ENCODE measurements at regions not wholly inside any gene's neighbourhood (a gene's known extent, or its start where the extent isn't known, plus 50 kb on each side); places are given as distances from the start of the nearest gene placed in this dataset.

DNA sequence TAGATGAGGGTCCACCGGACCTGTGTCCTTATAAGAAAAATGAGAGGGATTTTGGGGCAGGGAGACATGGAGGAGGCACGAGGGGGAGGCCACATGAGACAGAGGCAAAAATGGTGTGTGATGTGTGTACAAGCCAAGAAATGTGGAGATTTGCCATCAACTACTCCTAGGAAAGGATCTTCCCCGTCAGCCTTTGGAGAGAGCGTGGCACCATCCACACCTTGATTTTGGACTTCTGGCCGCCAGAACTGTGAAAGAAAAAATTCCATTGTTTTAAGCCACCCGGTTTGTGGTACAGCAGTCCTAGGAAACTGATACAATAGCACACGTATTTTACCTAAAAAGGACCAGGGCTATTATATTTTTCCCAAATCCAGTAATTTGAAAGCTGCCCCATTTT, 829.0 kb upstream of the SALL3 start:
- H3K4me3 ChIP-seq (ENCODE audit: low read depth, low read length) = no peak overlapping the region
- TF ChIP-seq, protein P1, sequence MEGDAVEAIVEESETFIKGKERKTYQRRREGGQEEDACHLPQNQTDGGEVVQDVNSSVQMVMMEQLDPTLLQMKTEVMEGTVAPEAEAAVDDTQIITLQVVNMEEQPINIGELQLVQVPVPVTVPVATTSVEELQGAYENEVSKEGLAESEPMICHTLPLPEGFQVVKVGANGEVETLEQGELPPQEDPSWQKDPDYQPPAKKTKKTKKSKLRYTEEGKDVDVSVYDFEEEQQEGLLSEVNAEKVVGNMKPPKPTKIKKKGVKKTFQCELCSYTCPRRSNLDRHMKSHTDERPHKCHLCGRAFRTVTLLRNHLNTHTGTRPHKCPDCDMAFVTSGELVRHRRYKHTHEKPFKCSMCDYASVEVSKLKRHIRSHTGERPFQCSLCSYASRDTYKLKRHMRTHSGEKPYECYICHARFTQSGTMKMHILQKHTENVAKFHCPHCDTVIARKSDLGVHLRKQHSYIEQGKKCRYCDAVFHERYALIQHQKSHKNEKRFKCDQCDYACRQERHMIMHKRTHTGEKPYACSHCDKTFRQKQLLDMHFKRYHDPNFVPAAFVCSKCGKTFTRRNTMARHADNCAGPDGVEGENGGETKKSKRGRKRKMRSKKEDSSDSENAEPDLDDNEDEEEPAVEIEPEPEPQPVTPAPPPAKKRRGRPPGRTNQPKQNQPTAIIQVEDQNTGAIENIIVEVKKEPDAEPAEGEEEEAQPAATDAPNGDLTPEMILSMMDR (conservative IDR thresholded peaks at IDR 0.05; ENCODE audit: low read depth, low read length) = no peak
- no peak for DNase-seq (ENCODE audit: low read depth)

DNA sequence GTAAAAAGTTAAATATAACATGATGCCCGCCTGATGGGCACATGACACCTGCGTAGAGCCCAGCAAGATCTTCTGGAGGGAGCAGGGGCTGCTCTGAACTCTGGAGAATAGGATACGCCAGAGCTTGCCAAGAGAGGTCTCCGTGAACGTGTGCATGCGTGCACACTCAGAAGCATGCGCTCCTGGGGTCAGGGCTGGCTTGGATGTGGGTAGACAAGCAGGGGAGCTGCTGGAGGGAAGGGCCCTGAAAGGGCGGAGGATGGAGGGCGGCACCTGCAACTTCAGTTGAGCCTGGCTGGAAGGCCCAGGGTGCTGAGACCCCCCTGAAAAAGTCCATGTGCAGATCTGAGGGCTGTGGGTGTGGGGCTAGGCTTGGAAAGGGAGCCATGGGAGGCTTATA, 828.4 kb upstream of the SALL3 start:
- TF ChIP-seq, protein P1 (conservative IDR thresholded peaks at IDR 0.05; ENCODE audit: low read depth, low read length) = no peak
- no peak for DNase-seq (ENCODE audit: low read depth)

DNA sequence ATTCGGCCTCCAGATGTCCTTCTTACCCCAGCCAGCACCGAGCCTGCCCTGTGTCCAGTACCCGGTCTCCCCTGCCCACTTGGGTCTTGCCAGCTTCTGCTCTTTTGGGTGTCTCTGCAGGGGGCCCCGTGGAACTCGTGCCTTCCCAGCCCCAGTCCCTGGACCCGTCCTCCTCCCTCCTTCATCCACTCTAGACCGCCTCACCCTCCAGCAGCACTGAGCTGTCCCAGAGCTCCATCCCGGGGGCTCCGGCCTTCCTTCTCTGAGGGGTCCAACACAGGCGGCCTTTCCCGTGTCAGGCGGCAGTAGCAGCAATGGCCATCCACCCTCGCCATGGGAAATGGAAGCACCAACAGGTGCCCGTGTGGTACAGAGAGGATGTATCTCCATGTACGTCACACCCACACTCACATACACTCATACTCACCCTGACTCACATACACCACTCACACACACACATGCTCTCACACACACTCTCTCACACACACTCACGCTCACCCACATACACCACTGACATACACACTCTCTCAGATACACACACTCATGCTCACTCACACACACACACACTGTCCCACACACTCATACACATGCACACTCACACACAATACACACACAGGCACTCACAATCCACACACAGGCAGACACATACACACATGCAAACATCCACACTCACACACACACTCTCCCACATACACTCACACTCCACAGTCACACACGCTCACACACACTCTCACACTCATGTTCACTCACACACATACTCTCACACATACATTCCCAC, 827.5 kb upstream of the SALL3 start:
- no peak for DNase-seq (ENCODE audit: low read depth)
- H3K4me3 ChIP-seq (ENCODE audit: low read depth, low read length) = no peak overlapping the region
- TF ChIP-seq, protein P1 (conservative IDR thresholded peaks at IDR 0.05; ENCODE audit: low read depth, low read length) = no peak

More for the DNA sequence above, 828.4 kb upstream of the SALL3 start:
- H3K4me3 ChIP-seq (ENCODE audit: low read depth, low read length) = no peak overlapping the region

DNA sequence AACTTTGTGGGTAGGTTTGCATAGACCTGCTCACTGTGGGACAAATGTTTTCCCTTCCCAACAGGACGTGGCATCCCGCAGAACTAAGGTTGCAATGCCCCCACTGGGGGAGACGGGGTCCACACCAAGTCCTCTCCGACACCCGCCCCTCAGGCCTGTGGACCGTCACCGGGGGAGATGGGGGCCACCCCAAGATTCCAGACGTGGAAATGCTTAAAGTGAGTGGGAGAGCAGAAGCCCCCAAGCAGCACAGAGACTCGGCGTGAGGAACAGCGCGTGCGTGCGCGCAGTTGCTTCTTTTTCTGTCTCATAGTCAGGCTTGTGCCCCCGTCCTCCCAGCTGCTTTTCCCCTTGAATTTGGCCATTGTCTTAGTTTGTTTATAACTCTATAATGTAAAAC, 826.3 kb upstream of the SALL3 start:
- TF ChIP-seq, protein P1 (conservative IDR thresholded peaks at IDR 0.05; ENCODE audit: low read depth, low read length) = no peak

DNA sequence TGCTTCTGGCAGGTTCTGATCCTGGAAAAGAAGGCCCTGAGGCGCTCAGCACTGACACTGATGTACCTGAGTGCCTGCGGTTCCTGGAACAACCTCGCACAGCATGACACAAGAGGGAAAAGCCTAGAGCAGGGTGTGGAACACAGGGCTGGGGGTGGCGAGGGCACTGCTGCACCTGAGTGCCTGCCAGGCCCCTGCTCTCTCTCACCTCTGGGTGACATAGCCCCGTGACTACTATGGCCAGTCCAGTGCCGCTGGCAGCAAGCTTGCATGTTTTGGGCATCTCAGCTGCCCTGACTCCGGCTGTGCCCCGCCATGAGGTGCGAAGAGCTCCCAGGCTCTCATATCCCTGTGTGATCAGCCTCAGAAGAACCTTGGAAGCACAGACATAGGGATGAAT, 825.2 kb upstream of the SALL3 start:
- TF ChIP-seq, protein P1 (conservative IDR thresholded peaks at IDR 0.05; ENCODE audit: low read depth, low read length) = no peak
- H3K4me3 ChIP-seq (ENCODE audit: low read depth, low read length) = no peak overlapping the region
- no peak for DNase-seq (ENCODE audit: low read depth)

More for the DNA sequence above, 826.3 kb upstream of the SALL3 start:
- DNase-seq (ENCODE audit: low read depth) = no peak
- H3K4me3 ChIP-seq (ENCODE audit: low read depth, low read length) = no peak overlapping the region

DNA sequence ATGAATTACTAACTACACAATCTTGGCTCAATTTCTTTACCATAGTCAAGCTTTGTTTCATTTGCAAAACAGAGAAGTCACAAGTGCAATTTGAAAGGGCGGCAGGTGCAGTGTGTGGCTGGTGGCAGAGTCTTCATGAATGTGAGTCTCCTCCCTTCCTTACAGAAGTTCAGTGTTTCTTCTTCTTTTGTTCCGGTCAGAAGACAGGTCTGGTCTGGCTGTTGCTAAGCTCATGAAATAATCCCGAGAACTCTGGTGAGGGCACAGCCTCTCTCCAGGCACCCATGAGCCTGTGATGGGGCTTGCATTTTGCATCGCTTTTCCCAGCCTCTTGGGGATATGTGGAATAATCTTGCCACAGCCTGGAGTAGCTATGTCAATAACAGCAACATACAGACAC, 824.8 kb upstream of the SALL3 start:
- no peak for DNase-seq (ENCODE audit: low read depth)
- TF ChIP-seq, protein P1 (conservative IDR thresholded peaks at IDR 0.05; ENCODE audit: low read depth, low read length) = no peak
- H3K4me3 ChIP-seq (ENCODE audit: low read depth, low read length) = no peak overlapping the region

DNA sequence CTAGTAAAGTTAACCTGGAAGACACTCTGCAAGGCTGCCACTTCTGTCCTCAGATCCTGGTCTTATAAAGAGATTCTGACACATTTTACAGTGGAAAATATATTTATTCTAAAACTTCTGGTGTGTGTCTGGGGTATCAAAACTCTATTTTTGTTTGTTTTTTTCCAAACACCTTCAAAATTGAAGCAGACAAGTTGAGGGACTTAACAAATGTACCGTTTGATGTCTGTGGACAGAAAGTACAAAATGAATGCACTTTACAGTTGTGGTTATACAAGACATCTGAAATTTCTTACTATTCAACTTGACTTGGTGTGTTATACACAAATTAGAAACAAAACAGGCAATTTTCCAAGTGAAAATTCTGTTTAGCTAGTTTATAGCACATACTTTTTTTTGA, 823.2 kb upstream of the SALL3 start:
- TF ChIP-seq, protein P1 (conservative IDR thresholded peaks at IDR 0.05; ENCODE audit: low read depth, low read length) = no peak

More for the DNA sequence above, 823.2 kb upstream of the SALL3 start:
- DNase-seq (ENCODE audit: low read depth) = no peak
- no peak overlapping the region for H3K4me3 ChIP-seq (ENCODE audit: low read depth, low read length)
